AG04450 (cell line): ENCODE measurements at regions not wholly inside any gene's neighbourhood (a gene's known extent, or its start where the extent isn't known, plus 50 kb on each side); places are given as distances from the start of the nearest gene placed in this dataset.

Experiments used
- CTCF ChIA-PET: fragments of 300-600, 350-600 bp; formaldehyde crosslinking; extraction: SDS; loops from one replicate; lab custom pipeline; 2022; ENCODE audit warnings: antibody characterized with exemption, inconsistent platforms; lab: Charles Lee
- POLR2A ChIA-PET: fragments of 350-600 bp; formaldehyde crosslinking; extraction: SDS; loops from one replicate; lab custom pipeline; 2021; ENCODE audit warnings: antibody characterized with exemption, inconsistent platforms; lab: Yijun Ruan, JAX
- DNase-seq: peaks from one replicate; pipeline ENCODE4 v3.0.0-alpha.2; 2011; ENCODE audit warnings: low read depth, low spot score
- H3K27ac ChIP-seq: one replicate; pipeline ENCODE4 v1.5.1; 2012; ENCODE audit warnings: low read depth, low read length, control low read depth
- H3K27me3 ChIP-seq: one replicate; pipeline ENCODE4 v1.6.0; 2012; ENCODE audit warnings: low read length; ENCODE audit not compliant: control insufficient read depth, insufficient read depth
- H3K4me3 ChIP-seq: 2 replicates; pipeline ENCODE4 v1.5.1; 2011; ENCODE audit warnings: mild to moderate bottlenecking, low read depth, low read length, control low read depth
- H3K9me3 ChIP-seq: 2 replicates; pipeline ENCODE4 v1.5.1; 2012; ENCODE audit warnings: low read length; ENCODE audit not compliant: control insufficient read depth, insufficient read depth
- TF ChIP-seq, protein P1 (sequence below): IDR thresholded peaks from 2 replicates; pipeline ENCODE4 v1.5.1; 2011; ENCODE audit warnings: low read depth, low read length, control low read depth, inconsistent platforms

DNA sequence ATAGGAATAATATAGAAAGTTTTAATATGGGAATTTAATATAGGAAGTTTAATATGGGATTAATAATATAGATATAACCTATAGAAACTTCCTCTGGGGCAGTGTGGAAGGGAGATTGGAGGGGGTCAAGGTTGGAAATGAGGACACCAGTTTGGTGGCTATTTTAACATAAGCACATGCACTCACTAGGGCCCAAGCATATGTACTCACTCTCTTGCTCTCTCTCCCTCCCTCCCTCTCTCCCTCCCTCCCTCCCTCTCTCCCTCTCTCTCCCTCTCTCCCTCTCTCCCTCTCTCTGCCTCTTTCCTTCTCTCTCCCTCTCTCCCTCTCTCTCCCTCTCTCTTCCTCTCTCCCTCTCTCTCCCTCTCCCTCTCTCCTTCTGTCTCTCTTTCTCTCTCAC is 528.1 kb downstream of the NPIPA7 start:
- DNase-seq = no peak
- ChIA-PET CTCF (no interaction called here), POLR2A (no interaction called here)
- no peaks in the 10 kb centered on the region for H3K27me3 ChIP-seq
- H3K27ac ChIP-seq = no peak overlapping the region
- peaks cover 3% of the 10 kb centered on the region; the same call in 1 of the 2 replicates for H3K9me3 ChIP-seq
- H3K4me3 ChIP-seq = no peak overlapping the region
- TF ChIP-seq, protein P1, sequence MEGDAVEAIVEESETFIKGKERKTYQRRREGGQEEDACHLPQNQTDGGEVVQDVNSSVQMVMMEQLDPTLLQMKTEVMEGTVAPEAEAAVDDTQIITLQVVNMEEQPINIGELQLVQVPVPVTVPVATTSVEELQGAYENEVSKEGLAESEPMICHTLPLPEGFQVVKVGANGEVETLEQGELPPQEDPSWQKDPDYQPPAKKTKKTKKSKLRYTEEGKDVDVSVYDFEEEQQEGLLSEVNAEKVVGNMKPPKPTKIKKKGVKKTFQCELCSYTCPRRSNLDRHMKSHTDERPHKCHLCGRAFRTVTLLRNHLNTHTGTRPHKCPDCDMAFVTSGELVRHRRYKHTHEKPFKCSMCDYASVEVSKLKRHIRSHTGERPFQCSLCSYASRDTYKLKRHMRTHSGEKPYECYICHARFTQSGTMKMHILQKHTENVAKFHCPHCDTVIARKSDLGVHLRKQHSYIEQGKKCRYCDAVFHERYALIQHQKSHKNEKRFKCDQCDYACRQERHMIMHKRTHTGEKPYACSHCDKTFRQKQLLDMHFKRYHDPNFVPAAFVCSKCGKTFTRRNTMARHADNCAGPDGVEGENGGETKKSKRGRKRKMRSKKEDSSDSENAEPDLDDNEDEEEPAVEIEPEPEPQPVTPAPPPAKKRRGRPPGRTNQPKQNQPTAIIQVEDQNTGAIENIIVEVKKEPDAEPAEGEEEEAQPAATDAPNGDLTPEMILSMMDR = no peak

DNA sequence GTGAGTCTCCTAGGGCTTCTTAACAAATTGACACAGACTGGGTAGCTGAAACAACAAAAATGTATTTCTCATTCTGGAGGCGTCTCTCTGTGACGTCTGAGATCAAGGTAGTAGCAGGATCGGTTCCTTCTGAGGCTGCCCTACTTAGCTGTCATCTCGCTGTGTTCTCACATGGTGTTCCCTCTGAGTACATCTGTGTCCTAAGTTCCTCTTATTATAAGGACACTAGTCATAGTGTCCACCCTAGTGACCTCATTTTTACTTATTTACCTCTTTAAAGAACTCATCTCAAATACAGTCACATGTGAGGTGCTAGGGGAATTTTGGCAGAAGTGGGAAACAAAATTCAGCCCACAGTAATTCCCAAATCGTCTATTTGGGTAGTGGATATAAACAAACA is 529.1 kb downstream of the NPIPA7 start:
- POLR2A ChIA-PET = no interaction called here
- DNase-seq = no peak
- Histone ChIP-seq H3K27ac (no peak overlapping the region), H3K4me3 (no peak overlapping the region), H3K27me3 (no peaks in the 10 kb centered on the region), H3K9me3 (peaks cover 3% of the 10 kb centered on the region; the same call in 1 of the 2 replicates)
- TF ChIP-seq, protein P1 = no peak
- CTCF ChIA-PET = no interaction called here

DNA sequence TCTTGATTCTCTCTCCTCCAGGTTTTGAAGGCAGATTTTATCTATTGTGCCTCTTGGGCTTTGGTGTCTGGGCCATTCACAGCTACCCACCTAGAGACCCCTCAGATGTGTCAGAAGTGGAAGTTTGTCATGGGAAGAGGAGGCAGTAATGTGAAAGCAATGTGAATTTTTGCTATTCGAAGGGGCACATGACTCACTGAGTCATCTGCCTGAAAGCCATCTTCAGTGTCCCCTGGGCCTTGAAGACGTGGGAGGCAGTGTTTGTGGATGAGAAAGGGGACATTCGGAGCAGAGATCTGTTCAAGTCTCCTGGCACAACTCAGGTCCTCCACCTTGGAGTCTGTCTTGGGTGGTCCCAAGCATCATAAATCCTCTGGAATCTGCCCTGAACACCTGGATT is 530.2 kb downstream of the NPIPA7 start:
- H3K9me3 ChIP-seq = peaks cover 3% of the 10 kb centered on the region; the same call in 1 of the 2 replicates
- H3K4me3 ChIP-seq = no peak overlapping the region
- no peak for DNase-seq
- H3K27me3 ChIP-seq = no peaks in the 10 kb centered on the region
- ChIA-PET CTCF (no interaction called here), POLR2A (no interaction called here)
- no peak overlapping the region for H3K27ac ChIP-seq
- TF ChIP-seq, protein P1 = no peak

DNA sequence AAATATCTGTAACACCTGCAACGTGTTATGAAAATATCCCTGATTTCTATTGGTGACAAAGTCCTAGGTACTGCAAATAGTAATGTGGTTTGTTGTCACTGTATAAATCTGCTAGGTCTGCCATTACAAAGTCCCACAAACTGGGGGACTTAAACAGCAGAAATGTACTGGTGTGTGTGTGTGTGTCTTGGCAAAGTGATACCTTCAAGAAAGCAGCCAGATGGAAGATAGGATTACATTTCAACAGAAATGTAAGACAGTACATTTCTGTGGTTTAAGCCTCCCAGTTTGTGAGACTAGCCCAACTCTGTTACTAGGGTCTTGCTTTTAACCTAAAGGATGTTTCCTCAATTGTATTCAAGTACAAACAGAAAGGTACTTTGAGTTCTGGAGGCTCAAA is 531.7 kb downstream of the NPIPA7 start:
- ChIA-PET POLR2A (no interaction called here), CTCF (no interaction called here)
- Histone ChIP-seq H3K27ac (no peak overlapping the region), H3K9me3 (no peaks in the 10 kb centered on the region; the same call in 1 of the 2 replicates), H3K27me3 (no peaks in the 10 kb centered on the region), H3K4me3 (no peak overlapping the region)
- no peak for DNase-seq
- TF ChIP-seq, protein P1 = no peak

DNA sequence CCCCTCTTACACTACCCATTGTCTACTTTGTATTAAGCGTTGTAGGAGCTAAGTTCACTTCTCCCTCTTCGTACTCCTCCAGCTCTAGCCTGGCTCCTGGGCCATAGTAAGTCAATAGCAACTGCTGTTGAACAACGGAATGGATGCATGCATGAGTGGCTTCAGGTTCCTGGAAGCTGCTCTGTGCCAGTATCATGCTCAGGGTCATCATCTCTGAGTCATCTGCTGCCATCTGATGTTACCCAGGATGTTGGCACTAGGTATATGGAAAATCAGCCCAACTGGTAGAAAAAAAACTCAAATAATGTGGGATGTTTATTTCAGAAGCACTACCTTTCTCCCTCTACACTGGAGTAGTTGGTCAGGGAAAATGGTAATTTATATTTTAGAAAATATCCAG is 536.8 kb downstream of the NPIPA7 start:
- no peak overlapping the region for H3K4me3 ChIP-seq
- POLR2A ChIA-PET = no interaction called here
- TF ChIP-seq, protein P1 = no peak
- H3K9me3 ChIP-seq = no peaks in the 10 kb centered on the region
- no peak for DNase-seq
- no peak overlapping the region for H3K27ac ChIP-seq
- H3K27me3 ChIP-seq = no peaks in the 10 kb centered on the region
- CTCF ChIA-PET = no interaction called here
